Pons (tissue), 1 donor: ENCODE measurements at regions not wholly inside any gene's neighbourhood (a gene's known extent, or its start where the extent isn't known, plus 50 kb on each side); places are given as distances from the start of the nearest gene placed in this dataset.
"Not testable (repeated sequence)": the region's sequence is repeated elsewhere in the genome, so short reads cannot be mapped to it uniquely, and the experiment has no call there.

Source experiments
- DNase-seq: peaks from one replicate; pipeline ENCODE4 v3.0.0-alpha.2; 2016; ENCODE audit warnings: low spot score

GRCh38 chr1:118453856-118454255 lies 268.8 kb upstream of the SPAG17 start:
- DNase-seq, result not testable (repeated sequence)

- no peak for DNase-seq
Observed at GRCh38 chr1:118445156-118445555, 260.1 kb upstream of the SPAG17 start.

GRCh38 chr1:118442214-118442613 lies 257.2 kb upstream of the SPAG17 start:
- DNase-seq, result no peak

- no peak for DNase-seq
Observed at GRCh38 chr1:118437664-118438063, 252.6 kb upstream of the SPAG17 start.

- no peak for DNase-seq
Observed at GRCh38 chr1:118429856-118430255, 244.8 kb upstream of the SPAG17 start.

- DNase-seq, result no peak
Observed at GRCh38 chr1:118421868-118422350, 236.9 kb upstream of the SPAG17 start.

GRCh38 chr1:118404024-118404423 lies 219.0 kb upstream of the SPAG17 start:
- no peak for DNase-seq

GRCh38 chr1:118397496-118397859 lies 212.4 kb upstream of the SPAG17 start:
- no peak for DNase-seq

GRCh38 chr1:118396829-118397495 lies 211.9 kb upstream of the SPAG17 start:
- DNase-seq, result peak; percentile 17

- DNase-seq, result no peak
Observed at GRCh38 chr1:118396279-118396678, 211.3 kb upstream of the SPAG17 start.

- no peak for DNase-seq
Observed at GRCh38 chr1:118395430-118395991, 210.5 kb upstream of the SPAG17 start.

GRCh38 chr1:118390955-118391354 lies 205.9 kb upstream of the SPAG17 start:
- no peak for DNase-seq

GRCh38 chr1:118388301-118388959 lies 203.4 kb upstream of the SPAG17 start:
- DNase-seq, result no peak

GRCh38 chr1:118381197-118381869 lies 196.3 kb upstream of the SPAG17 start:
- DNase-seq, result no peak

GRCh38 chr1:118377183-118377582 lies 192.2 kb upstream of the SPAG17 start:
- DNase-seq, result not testable (repeated sequence)

GRCh38 chr1:118371612-118372011 lies 186.6 kb upstream of the SPAG17 start:
- DNase-seq, result no peak

- no peak for DNase-seq
Observed at GRCh38 chr1:118370861-118371260, 185.8 kb upstream of the SPAG17 start.

GRCh38 chr1:118366286-118366685 lies 181.3 kb upstream of the SPAG17 start:
- DNase-seq, result no peak

GRCh38 chr1:118364882-118365281 lies 179.9 kb upstream of the SPAG17 start:
- no peak for DNase-seq

- DNase-seq, result no peak
Observed at GRCh38 chr1:118363396-118363795, 178.4 kb upstream of the SPAG17 start.

- no peak for DNase-seq
Observed at GRCh38 chr1:118360817-118361216, 175.8 kb upstream of the SPAG17 start.

- DNase-seq, result no peak
Observed at GRCh38 chr1:118346936-118347335, 161.9 kb upstream of the SPAG17 start.
